GM12878 (cell line): ENCODE measurements at regions not wholly inside any gene's neighbourhood (a gene's known extent, or its start where the extent isn't known, plus 50 kb on each side); places are given as distances from the start of the nearest gene placed in this dataset.

ENCODE experiments used
- ATAC-seq: fragments of 200-7000 bp; cut with Tn5 transposase; 3 replicates; pipeline ENCODE4 v1.9.1; 2020; ENCODE audit warnings: mild to moderate bottlenecking, moderate library complexity
- BruUV-seq: library from RNA; stranded (reverse); fragments of 400-500 nt; replicated peaks from 2 replicates; lab custom pipeline; 2021; lab: Mats Ljungman, UMichigan
- CTCF ChIA-PET: fragments of 300-600 bp; sonication (Branson Sonifier 250); formaldehyde crosslinking; extraction: SDS; loops from one replicate; lab custom pipeline; 2021; ENCODE audit warnings: inconsistent platforms; lab: Yijun Ruan, JAX
- POLR2A ChIA-PET: fragments of 350-600 bp; formaldehyde crosslinking; extraction: SDS; loops from one replicate; lab custom pipeline; 2021; ENCODE audit warnings: inconsistent platforms; lab: Charles Lee
- RAD21 ChIA-PET: fragments of 300-600 bp; sonication (Branson Sonifier 250); formaldehyde crosslinking; loops from one replicate; lab custom pipeline; 2023; ENCODE audit warnings: antibody characterized with exemption; ENCODE audit not compliant: unreplicated experiment; lab: Charles Lee
- SMC1A ChIA-PET: fragments of 300-600 bp; sonication (Branson Sonifier 250); formaldehyde crosslinking; loops from one replicate; lab custom pipeline; 2023; ENCODE audit not compliant: unreplicated experiment, uncharacterized antibody; lab: Charles Lee
- DNase-seq: peaks from one replicate; pipeline ENCODE4 v3.0.0-alpha.2; 2011; ENCODE audit warnings: low read depth, low spot score
- FAIRE-seq: peaks from 3 replicates; lab custom pipeline; 2011; peaks lifted over from hg19 to GRCh38; lab: Jason Lieb, UNC
- H2AFZ ChIP-seq: 2 replicates; pipeline ENCODE4 v1.6.0; 2011; ENCODE audit warnings: low read depth, low read length, control low read depth; ENCODE audit not compliant: control insufficient read depth
- H3K27ac ChIP-seq: 2 replicates; pipeline ENCODE4 v1.5.1; 2011; ENCODE audit warnings: control low read depth; ENCODE audit not compliant: control insufficient read depth, insufficient read depth
- H3K27me3 ChIP-seq, 2 experiments: replicated peaks in 1 of 2; 2 replicates each; pipeline versions ENCODE4 v1.6.0 to v1.6.1; 2011; ENCODE audit warnings: low read length in 1 of 2; ENCODE audit not compliant: control insufficient read depth in 2 of 2, insufficient read depth in 2 of 2
- H3K36me3 ChIP-seq, 2 experiments: 2 replicates each; pipeline ENCODE4 v1.5.1; 2011; ENCODE audit warnings: low read length in 1 of 2; ENCODE audit not compliant: control insufficient read depth in 2 of 2, insufficient read depth in 2 of 2
- H3K4me1 ChIP-seq: 2 replicates; pipeline ENCODE4 v1.6.1; 2011; ENCODE audit warnings: mild to moderate bottlenecking, low read length, moderate library complexity, mixed read lengths; ENCODE audit not compliant: control insufficient read depth, insufficient read depth
- H3K4me2 ChIP-seq: 2 replicates; pipeline ENCODE4 v1.6.0; 2011; ENCODE audit warnings: control low read depth; ENCODE audit not compliant: control insufficient read depth, insufficient read depth
- H3K4me3 ChIP-seq: fragments of 200-600 bp; sonication (generic); 2 replicates; pipeline ENCODE4 v1.5.1; 2016
- H3K79me2 ChIP-seq: 2 replicates; pipeline ENCODE4 v1.6.0; 2011; ENCODE audit warnings: low read length; ENCODE audit not compliant: control insufficient read depth, insufficient read depth
- H3K9ac ChIP-seq: 2 replicates; pipeline ENCODE4 v1.8.0; 2011; ENCODE audit warnings: low read length, control low read depth, mixed read lengths; ENCODE audit not compliant: control insufficient read depth, insufficient read depth
- H3K9me3 ChIP-seq: replicated peaks from 3 replicates; pipeline ENCODE4 v1.5.1; 2011; ENCODE audit warnings: mild to moderate bottlenecking, low read length; ENCODE audit not compliant: control insufficient read depth, insufficient read depth
- H4K20me1 ChIP-seq: 2 replicates; pipeline ENCODE4 v1.6.0; 2011; ENCODE audit not compliant: control insufficient read depth, insufficient read depth
- BHLHE40 ChIP-seq, 2 experiments: fragments of 450-650 bp in 1 of 2; IDR thresholded peaks; 2 replicates each; pipeline ENCODE4 v1.6.1; 2011 to 2017; ENCODE audit warnings: low read depth in 2 of 2, borderline replicate concordance in 1 of 2, improper control_type of control experiment in 1 of 2, low read length in 1 of 2, mild to moderate bottlenecking in 1 of 2
- CBX3 ChIP-seq: fragments of 200-600 bp; sonication (generic); IDR thresholded peaks from 2 replicates; pipeline ENCODE4 v1.6.1; 2016; ENCODE audit warnings: low read depth, borderline replicate concordance
- EED ChIP-seq: sonication (generic); IDR thresholded peaks from 2 replicates; pipeline ENCODE4 v1.6.1; 2016; ENCODE audit warnings: antibody characterized with exemption, low read depth
- EGR1 ChIP-seq, 2 experiments: IDR thresholded peaks; 1 replicate in 1 of 2; 2 replicates in 1 of 2; pipeline ENCODE4 v1.6.1; 2011 to 2012; ENCODE audit warnings: low read depth in 2 of 2, low read length in 2 of 2, borderline replicate concordance in 1 of 2, mild to moderate bottlenecking in 1 of 2, moderate library complexity in 1 of 2
- FOS ChIP-seq: IDR thresholded peaks from 3 replicates; pipeline ENCODE4 v1.6.1; 2011; ENCODE audit warnings: borderline replicate concordance; ENCODE audit not compliant: insufficient read length; ENCODE audit errors: extremely low read depth
- HDAC6 ChIP-seq: fragments of 200-600 bp; sonication (generic); IDR thresholded peaks from one replicate; pipeline ENCODE4 v1.8.0; 2017; ENCODE audit warnings: antibody characterized with exemption; ENCODE audit not compliant: unreplicated experiment
- MEF2A ChIP-seq: IDR thresholded peaks from 2 replicates; pipeline ENCODE4 v1.6.1; 2011; ENCODE audit warnings: low read depth, mild to moderate bottlenecking, low read length, moderate library complexity; ENCODE audit not compliant: insufficient read depth
- MLLT1 ChIP-seq: fragments of 450-650 bp; IDR thresholded peaks from 2 replicates; pipeline ENCODE4 v1.6.1; 2016; ENCODE audit warnings: mild to moderate bottlenecking
- MYC ChIP-seq: IDR thresholded peaks from 2 replicates; pipeline ENCODE4 v1.6.1; 2011; ENCODE audit warnings: mild to moderate bottlenecking, low read length, moderate library complexity, inconsistent platforms; ENCODE audit not compliant: insufficient read depth, insufficient replicate concordance, insufficient read length, severe bottlenecking
- NR2C2 ChIP-seq: IDR thresholded peaks from 2 replicates; pipeline ENCODE4 v1.6.1; 2011; ENCODE audit warnings: borderline replicate concordance, low read depth; ENCODE audit not compliant: control insufficient read depth, insufficient read length
- RELA ChIP-seq: fragments of 450-650 bp; IDR thresholded peaks from 2 replicates; pipeline ENCODE4 v1.8.0; 2014; ENCODE audit warnings: borderline replicate concordance; ENCODE audit not compliant: partially characterized antibody
- SMC3 ChIP-seq: IDR thresholded peaks from 2 replicates; pipeline ENCODE4 v1.6.1; 2011; ENCODE audit warnings: low read length, improper control_type of control experiment, borderline replicate concordance
- STAT1 ChIP-seq: fragments of 450-650 bp; conservative IDR thresholded peaks from 2 replicates; pipeline ENCODE4 v1.6.1; 2014; ENCODE audit warnings: antibody characterized with exemption, mild to moderate bottlenecking
- TBL1XR1 ChIP-seq: IDR thresholded peaks from 2 replicates; pipeline ENCODE4 v1.6.1; 2012; ENCODE audit warnings: low read depth, low read length, improper control_type of control experiment
- ZNF207 ChIP-seq: fragments of 450-650 bp; IDR thresholded peaks from 2 replicates; pipeline ENCODE4 v1.6.1; 2014; ENCODE audit warnings: antibody characterized with exemption, mild to moderate bottlenecking, borderline replicate concordance
- WGBS: methylation state at CpG from one replicate; pipeline ENCODE4 v1.1.6; 2016; ENCODE audit warnings: low lambda C conversion rate; ENCODE audit not compliant: insufficient replicate concordance, insufficient coverage; ENCODE audit errors: missing lambda C conversion rate; 5-methylcytosine and 5-hydroxymethylcytosine counted together
- in situ Hi-C: fragments of 300-500 bp; cut with MboI; formaldehyde crosslinking; loops from 9 replicates; pipeline ENCODE4 v1.14.3; 2018; ENCODE audit warnings: mixed read lengths
- intact Hi-C: fragments of 100-400 bp; cut with micrococcal nuclease; formaldehyde crosslinking; loops from one replicate; pipeline ENCODE4 v1.14.2; 2022; ENCODE audit not compliant: unreplicated experiment
- TF ChIP-seq, protein P1 (sequence below): fragments of 450-650 bp; IDR thresholded peaks from 2 replicates; pipeline ENCODE4 v1.6.1; 2017; ENCODE audit warnings: mild to moderate bottlenecking, moderate library complexity

DNA sequence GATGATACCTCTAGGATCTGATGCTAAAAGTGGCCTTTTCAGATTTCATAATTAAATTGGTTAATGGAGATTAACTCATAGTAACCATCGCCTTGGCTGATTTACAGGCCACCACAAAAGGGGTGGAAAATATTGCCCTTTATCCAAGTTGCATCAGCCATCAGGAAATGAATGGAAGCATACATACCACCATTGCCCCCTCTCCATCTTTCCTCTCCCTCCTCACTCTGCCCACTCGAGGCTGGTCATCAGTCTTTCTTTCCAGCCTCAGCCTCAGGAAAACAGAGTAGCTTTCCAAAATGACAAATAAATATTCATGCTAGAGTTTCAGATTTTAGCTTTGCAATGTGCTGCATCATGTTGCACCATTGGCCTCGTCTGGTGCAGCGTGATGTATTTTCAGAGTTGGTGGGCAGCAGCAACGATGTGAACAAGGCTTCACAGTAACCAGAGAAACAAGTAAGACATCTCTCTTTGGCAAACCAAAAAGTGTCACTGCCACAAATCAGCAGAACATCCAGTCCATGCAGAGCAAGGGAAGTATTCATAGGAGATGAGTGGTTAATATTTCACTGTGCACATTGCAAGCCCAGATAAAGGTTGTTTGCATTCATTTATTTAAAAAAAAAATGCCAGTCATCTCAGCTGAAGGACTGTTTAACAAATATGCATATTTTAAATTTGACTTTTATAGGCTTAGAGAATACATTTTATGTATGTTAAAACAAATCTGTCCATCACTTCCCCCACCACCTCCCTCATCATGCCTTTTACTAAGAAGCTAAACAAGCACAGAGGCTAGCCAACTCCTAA lies 136.7 kb upstream of the FAT3 start:
- Histone ChIP-seq H3K4me3 (no peak overlapping the region), H3K27me3 (no peaks in the 10 kb centered on the region), H2AFZ (no peak overlapping the region), H3K79me2 (no peaks in the 10 kb centered on the region), H3K36me3 (no peaks in the 10 kb centered on the region), H3K4me1 (no peaks in the 10 kb centered on the region), H3K9me3 (no peaks in the 10 kb centered on the region), H4K20me1 (no peaks in the 10 kb centered on the region), H3K27ac (no peak overlapping the region), H3K9ac (no peak overlapping the region), H3K4me2 (no peak overlapping the region)
- ATAC-seq: no peak
- BruUV-seq: no TSS peak
- intact Hi-C loops (no loop called here), in situ Hi-C loops (no loop called here)
- DNase-seq: no peak
- TF ChIP-seq EGR1 (IDR thresholded peaks at IDR 0.05; ENCODE audit: borderline replicate concordance in 1 of 2, low read depth in 2 of 2, low read length in 2 of 2) (no peak), MYC (no peak), NR2C2 (no peak), SMC3 (no peak), RELA (no peak), TBL1XR1 (no peak), MEF2A (no peak), MLLT1 (no peak), CBX3 (no peak), EED (no peak), STAT1 (no peak), HDAC6 (no peak), FOS (no peak), ZNF207 (no peak), BHLHE40 (IDR thresholded peaks at IDR 0.05; ENCODE audit: borderline replicate concordance in 1 of 2, low read depth in 2 of 2, low read length in 1 of 2) (no peak)
- TF ChIP-seq, protein P1, sequence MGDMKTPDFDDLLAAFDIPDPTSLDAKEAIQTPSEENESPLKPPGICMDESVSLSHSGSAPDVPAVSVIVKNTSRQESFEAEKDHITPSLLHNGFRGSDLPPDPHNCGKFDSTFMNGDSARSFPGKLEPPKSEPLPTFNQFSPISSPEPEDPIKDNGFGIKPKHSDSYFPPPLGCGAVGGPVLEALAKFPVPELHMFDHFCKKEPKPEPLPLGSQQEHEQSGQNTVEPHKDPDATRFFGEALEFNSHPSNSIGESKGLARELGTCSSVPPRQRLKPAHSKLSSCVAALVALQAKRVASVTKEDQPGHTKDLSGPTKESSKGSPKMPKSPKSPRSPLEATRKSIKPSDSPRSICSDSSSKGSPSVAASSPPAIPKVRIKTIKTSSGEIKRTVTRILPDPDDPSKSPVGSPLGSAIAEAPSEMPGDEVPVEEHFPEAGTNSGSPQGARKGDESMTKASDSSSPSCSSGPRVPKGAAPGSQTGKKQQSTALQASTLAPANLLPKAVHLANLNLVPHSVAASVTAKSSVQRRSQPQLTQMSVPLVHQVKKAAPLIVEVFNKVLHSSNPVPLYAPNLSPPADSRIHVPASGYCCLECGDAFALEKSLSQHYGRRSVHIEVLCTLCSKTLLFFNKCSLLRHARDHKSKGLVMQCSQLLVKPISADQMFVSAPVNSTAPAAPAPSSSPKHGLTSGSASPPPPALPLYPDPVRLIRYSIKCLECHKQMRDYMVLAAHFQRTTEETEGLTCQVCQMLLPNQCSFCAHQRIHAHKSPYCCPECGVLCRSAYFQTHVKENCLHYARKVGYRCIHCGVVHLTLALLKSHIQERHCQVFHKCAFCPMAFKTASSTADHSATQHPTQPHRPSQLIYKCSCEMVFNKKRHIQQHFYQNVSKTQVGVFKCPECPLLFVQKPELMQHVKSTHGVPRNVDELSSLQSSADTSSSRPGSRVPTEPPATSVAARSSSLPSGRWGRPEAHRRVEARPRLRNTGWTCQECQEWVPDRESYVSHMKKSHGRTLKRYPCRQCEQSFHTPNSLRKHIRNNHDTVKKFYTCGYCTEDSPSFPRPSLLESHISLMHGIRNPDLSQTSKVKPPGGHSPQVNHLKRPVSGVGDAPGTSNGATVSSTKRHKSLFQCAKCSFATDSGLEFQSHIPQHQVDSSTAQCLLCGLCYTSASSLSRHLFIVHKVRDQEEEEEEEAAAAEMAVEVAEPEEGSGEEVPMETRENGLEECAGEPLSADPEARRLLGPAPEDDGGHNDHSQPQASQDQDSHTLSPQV: no peak
- WGBS: 0% methylated on average over 5 of the region's 5 CpGs
- ChIA-PET SMC1A (no interaction called here), RAD21 (no interaction called here), CTCF (no interaction called here), POLR2A (no interaction called here)
- no peak for FAIRE-seq
